Keratinocyte (primary cell): ENCODE measurements at regions not wholly inside any gene's neighbourhood (a gene's known extent, or its start where the extent isn't known, plus 50 kb on each side); places are given as distances from the start of the nearest gene placed in this dataset.

ENCODE experiments used
- DNase-seq: peaks from one replicate; pipeline ENCODE4 v3.0.0-alpha.2; 2011; ENCODE audit warnings: low read depth, missing footprints, low spot score
- FAIRE-seq: peaks from 2 replicates; lab custom pipeline; 2011; peaks lifted over from hg19 to GRCh38; lab: Jason Lieb, UNC
- H2AFZ ChIP-seq: 2 replicates; pipeline ENCODE4 v1.6.0; 2012; ENCODE audit warnings: low read length, control low read depth, inconsistent platforms; ENCODE audit not compliant: control insufficient read depth
- H3K27ac ChIP-seq: 2 replicates; pipeline ENCODE4 v1.5.1; 2011; ENCODE audit warnings: low read length; ENCODE audit not compliant: control insufficient read depth, insufficient read depth
- H3K27me3 ChIP-seq: 3 replicates; pipeline ENCODE4 v1.6.0; 2011; ENCODE audit warnings: low read length; ENCODE audit not compliant: control insufficient read depth, insufficient read depth; ENCODE audit errors: extremely low read depth
- H3K36me3 ChIP-seq, 2 experiments: 2 replicates in 1 of 2; 3 replicates in 1 of 2; pipeline ENCODE4 v1.5.1; 2011; ENCODE audit warnings: low read length in 2 of 2, mild to moderate bottlenecking in 1 of 2; ENCODE audit not compliant: control insufficient read depth in 2 of 2, insufficient read depth in 2 of 2; ENCODE audit errors: extremely low read depth in 1 of 2
- H3K4me1 ChIP-seq: 3 replicates; pipeline ENCODE4 v1.5.1; 2011; ENCODE audit warnings: low read length; ENCODE audit not compliant: control insufficient read depth, insufficient read depth; ENCODE audit errors: extremely low read depth
- H3K4me2 ChIP-seq: 3 replicates; pipeline ENCODE4 v1.6.0; 2011; ENCODE audit warnings: low read depth, low read length; ENCODE audit not compliant: control insufficient read depth, insufficient read depth; ENCODE audit errors: extremely low read depth
- H3K4me3 ChIP-seq, 3 experiments: fragments of 200-600 bp in 1 of 3; sonication (generic) in 1 of 3; 2 replicates in 2 of 3; 3 replicates in 1 of 3; pipeline ENCODE4 v1.5.1; 2011 to 2016; ENCODE audit warnings: low read length in 3 of 3, mild to moderate bottlenecking in 3 of 3, control low read depth in 2 of 3, inconsistent platforms in 1 of 3, low read depth in 1 of 3, mixed read lengths in 1 of 3, mixed run types in 1 of 3, moderate library complexity in 1 of 3; ENCODE audit not compliant: control insufficient read depth in 2 of 3, insufficient read depth in 2 of 3; ENCODE audit errors: extremely low read depth in 1 of 3
- H3K79me2 ChIP-seq: 2 replicates; pipeline ENCODE4 v1.6.0; 2012; ENCODE audit warnings: low read length; ENCODE audit not compliant: control insufficient read depth, insufficient read depth
- H3K9ac ChIP-seq: 3 replicates; pipeline ENCODE4 v1.6.0; 2011; ENCODE audit warnings: low read length; ENCODE audit not compliant: control insufficient read depth, insufficient read depth; ENCODE audit errors: extremely low read depth
- H3K9me1 ChIP-seq: 3 replicates; pipeline ENCODE4 v1.6.0; 2011; ENCODE audit warnings: low read length; ENCODE audit not compliant: control insufficient read depth, insufficient read depth; ENCODE audit errors: extremely low read depth
- H3K9me3 ChIP-seq: 2 replicates; pipeline ENCODE4 v1.5.1; 2012; ENCODE audit warnings: low read depth, low read length; ENCODE audit not compliant: control insufficient read depth
- H4K20me1 ChIP-seq: 3 replicates; pipeline ENCODE4 v1.6.0; 2011; ENCODE audit warnings: low read length; ENCODE audit not compliant: control insufficient read depth, insufficient read depth; ENCODE audit errors: extremely low read depth
- CTCF ChIP-seq, 3 experiments: IDR thresholded peaks in 1 of 3; conservative IDR thresholded peaks in 1 of 3; optimal IDR thresholded peaks in 1 of 3; 2 replicates in 2 of 3; 3 replicates in 1 of 3; pipeline versions ENCODE3 to v1.5.1; 2011; ENCODE audit warnings: low read length in 3 of 3, mild to moderate bottlenecking in 3 of 3, moderate library complexity in 2 of 3, control low read depth in 1 of 3, inconsistent platforms in 1 of 3; ENCODE audit not compliant: insufficient read depth in 2 of 3; ENCODE audit errors: extremely low read depth in 1 of 3
- EZH2 ChIP-seq: IDR thresholded peaks from one replicate; pipeline ENCODE4 v1.6.1; 2012; ENCODE audit warnings: inconsistent platforms, mild to moderate bottlenecking, low read length, moderate library complexity
- dilution Hi-C: fragments of 300-500 bp; cut with MboI; formaldehyde crosslinking; loops from one replicate; pipeline ENCODE4 v1.7.0; 2020; ENCODE audit warnings: low sequenced_read_pairs; ENCODE audit not compliant: extremely low pct_ligation_motif_present

- no peak for FAIRE-seq
- Histone ChIP-seq H3K4me2 (no peak overlapping the region), H3K27ac (no peak overlapping the region), H4K20me1 (no peaks in the 10 kb centered on the region), H3K9ac (no peak overlapping the region), H3K36me3 (no peaks in the 10 kb centered on the region), H2AFZ (no peak overlapping the region), H3K4me3 (no peak overlapping the region), H3K9me1 (no peaks in the 10 kb centered on the region), H3K9me3 (no peaks in the 10 kb centered on the region), H3K79me2 (no peaks in the 10 kb centered on the region), H3K4me1 (no peaks in the 10 kb centered on the region), H3K27me3 (peaks cover 3% of the 10 kb centered on the region)
- dilution Hi-C loops, result no loop called here
- no peak for TF ChIP-seq CTCF (optimal IDR thresholded peaks at IDR 0.05 in 1 of 3, IDR thresholded peaks at IDR 0.05 in 1 of 3, conservative IDR thresholded peaks at IDR 0.05 in 1 of 3; ENCODE audit: extremely low read depth in 1 of 3, insufficient read depth in 2 of 3, low read length in 3 of 3)
- no peak for DNase-seq
Measured at GRCh38 chr2:2704428-2705090, 373.5 kb upstream of the MYT1L start.

- no peaks in the 10 kb centered on the region for H3K9me3 ChIP-seq
- H3K36me3 ChIP-seq, result no peaks in the 10 kb centered on the region
- dilution Hi-C loops, result no loop called here
- H3K79me2 ChIP-seq, result no peaks in the 10 kb centered on the region
- no peaks in the 10 kb centered on the region for H3K9me1 ChIP-seq
- H3K4me3 ChIP-seq, result no peak overlapping the region
- H3K27ac ChIP-seq, result no peak overlapping the region
- TF ChIP-seq CTCF (optimal IDR thresholded peaks at IDR 0.05 in 1 of 3, IDR thresholded peaks at IDR 0.05 in 1 of 3, conservative IDR thresholded peaks at IDR 0.05 in 1 of 3; ENCODE audit: extremely low read depth in 1 of 3, insufficient read depth in 2 of 3, low read length in 3 of 3), result no peak
- TF ChIP-seq EZH2, result no peak
- peaks cover 3% of the 10 kb centered on the region for H3K27me3 ChIP-seq
- FAIRE-seq, result no peak
- H3K4me1 ChIP-seq, result no peaks in the 10 kb centered on the region
- H3K4me2 ChIP-seq, result no peak overlapping the region
- no peak for DNase-seq
- H4K20me1 ChIP-seq, result no peaks in the 10 kb centered on the region
- no peak overlapping the region for H3K9ac ChIP-seq
- H2AFZ ChIP-seq, result no peak overlapping the region
Measured at GRCh38 chr2:2703762-2704427, 372.8 kb upstream of the MYT1L start.
